GM13976 (cell line): ENCODE measurements at regions not wholly inside any gene's neighbourhood (a gene's known extent, or its start where the extent isn't known, plus 50 kb on each side); places are given as distances from the start of the nearest gene placed in this dataset.

Source experiments
- DNase-seq: peaks from one replicate; pipeline ENCODE4 v3.0.0; 2012; ENCODE audit warnings: low spot score
- in situ Hi-C: fragments of 300-500 bp; cut with MboI; formaldehyde crosslinking; loops from one replicate; pipeline ENCODE4 v1.12.0; 2022; ENCODE audit warnings: low sequenced_read_pairs, mixed read lengths, inconsistent platforms; ENCODE audit not compliant: unreplicated experiment
- TF ChIP-seq, protein P1 (sequence below): IDR thresholded peaks from 2 replicates; pipeline ENCODE4 v1.5.1; 2012; ENCODE audit warnings: borderline replicate concordance, mild to moderate bottlenecking; ENCODE audit not compliant: insufficient read depth; ENCODE audit errors: extremely low read depth, missing control alignments, control extremely low read depth

DNA sequence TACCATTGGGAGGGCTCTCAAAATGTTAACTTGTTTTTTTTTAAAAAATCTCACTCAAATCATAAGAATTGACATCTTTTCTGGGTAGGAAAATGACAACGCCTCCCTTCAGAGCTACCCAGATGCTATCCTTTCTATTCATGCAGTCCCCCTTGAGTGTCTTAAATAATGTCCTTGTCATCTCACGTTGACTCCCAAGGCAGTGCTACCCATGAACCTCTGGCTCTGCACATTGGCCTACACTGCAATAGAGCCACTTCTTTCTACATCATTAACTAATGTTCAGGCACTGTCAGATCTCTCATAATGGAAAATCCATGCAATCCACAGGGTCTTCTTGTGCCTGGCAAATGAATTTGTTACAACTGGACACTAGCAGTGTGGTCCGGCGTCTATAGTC is 569.8 kb upstream of the ZFHX3 start:
- DNase-seq = no peak
- in situ Hi-C loops = no loop called here

DNA sequence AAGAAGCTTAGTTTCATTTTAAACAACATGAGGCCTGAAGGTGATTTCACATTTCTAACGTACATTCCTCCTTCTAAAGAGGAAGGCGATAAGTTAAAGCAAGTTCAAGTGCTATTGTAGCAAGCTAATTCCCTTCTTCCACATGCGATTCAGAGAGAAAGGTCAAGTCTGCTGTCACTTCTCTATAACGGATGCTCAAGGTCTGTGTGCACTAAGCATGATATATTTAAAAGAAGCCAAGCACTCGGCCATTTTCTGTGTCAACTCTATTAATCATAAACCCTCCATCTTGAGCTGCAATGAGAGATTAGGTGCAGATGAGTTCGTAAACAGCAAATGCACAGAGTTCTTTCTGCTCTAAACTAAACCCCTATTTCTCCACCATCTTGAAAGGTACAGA is 568.8 kb upstream of the ZFHX3 start:
- DNase-seq = no peak
- TF ChIP-seq, protein P1, sequence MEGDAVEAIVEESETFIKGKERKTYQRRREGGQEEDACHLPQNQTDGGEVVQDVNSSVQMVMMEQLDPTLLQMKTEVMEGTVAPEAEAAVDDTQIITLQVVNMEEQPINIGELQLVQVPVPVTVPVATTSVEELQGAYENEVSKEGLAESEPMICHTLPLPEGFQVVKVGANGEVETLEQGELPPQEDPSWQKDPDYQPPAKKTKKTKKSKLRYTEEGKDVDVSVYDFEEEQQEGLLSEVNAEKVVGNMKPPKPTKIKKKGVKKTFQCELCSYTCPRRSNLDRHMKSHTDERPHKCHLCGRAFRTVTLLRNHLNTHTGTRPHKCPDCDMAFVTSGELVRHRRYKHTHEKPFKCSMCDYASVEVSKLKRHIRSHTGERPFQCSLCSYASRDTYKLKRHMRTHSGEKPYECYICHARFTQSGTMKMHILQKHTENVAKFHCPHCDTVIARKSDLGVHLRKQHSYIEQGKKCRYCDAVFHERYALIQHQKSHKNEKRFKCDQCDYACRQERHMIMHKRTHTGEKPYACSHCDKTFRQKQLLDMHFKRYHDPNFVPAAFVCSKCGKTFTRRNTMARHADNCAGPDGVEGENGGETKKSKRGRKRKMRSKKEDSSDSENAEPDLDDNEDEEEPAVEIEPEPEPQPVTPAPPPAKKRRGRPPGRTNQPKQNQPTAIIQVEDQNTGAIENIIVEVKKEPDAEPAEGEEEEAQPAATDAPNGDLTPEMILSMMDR = no peak

More for the DNA sequence above, 569.8 kb upstream of the ZFHX3 start:
- TF ChIP-seq, protein P1 = no peak

DNA sequence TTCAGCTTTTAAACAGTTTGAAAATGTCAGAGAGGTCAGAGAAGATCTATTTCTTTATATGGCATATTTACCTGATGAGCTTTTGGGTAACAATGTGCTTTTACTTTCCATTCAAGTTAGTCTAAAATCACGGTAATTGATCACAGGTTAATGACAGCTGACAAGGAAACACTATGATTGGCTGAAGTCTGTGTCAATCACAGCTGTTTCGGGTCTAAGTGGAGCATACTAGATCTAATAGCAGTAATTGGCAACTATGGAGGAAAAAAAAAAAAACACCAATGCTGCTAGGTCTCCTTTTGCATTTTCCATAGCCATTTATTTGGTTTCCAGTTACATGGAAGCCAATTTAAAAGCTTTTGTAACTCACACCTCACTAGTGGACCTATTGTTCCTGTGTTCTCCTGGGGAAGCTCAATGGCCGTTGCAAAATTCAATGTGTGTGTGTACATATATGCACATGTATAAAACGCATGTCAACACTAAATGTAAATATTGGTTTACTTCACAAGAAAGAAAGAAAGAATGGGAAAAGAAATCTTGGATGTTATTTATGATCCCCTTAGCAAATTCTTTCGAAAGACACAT is 568.3 kb upstream of the ZFHX3 start:
- in situ Hi-C loops = no loop called here
- DNase-seq = no peak
- TF ChIP-seq, protein P1 = no peak

More for the DNA sequence above, 568.8 kb upstream of the ZFHX3 start:
- in situ Hi-C loops = no loop called here

DNA sequence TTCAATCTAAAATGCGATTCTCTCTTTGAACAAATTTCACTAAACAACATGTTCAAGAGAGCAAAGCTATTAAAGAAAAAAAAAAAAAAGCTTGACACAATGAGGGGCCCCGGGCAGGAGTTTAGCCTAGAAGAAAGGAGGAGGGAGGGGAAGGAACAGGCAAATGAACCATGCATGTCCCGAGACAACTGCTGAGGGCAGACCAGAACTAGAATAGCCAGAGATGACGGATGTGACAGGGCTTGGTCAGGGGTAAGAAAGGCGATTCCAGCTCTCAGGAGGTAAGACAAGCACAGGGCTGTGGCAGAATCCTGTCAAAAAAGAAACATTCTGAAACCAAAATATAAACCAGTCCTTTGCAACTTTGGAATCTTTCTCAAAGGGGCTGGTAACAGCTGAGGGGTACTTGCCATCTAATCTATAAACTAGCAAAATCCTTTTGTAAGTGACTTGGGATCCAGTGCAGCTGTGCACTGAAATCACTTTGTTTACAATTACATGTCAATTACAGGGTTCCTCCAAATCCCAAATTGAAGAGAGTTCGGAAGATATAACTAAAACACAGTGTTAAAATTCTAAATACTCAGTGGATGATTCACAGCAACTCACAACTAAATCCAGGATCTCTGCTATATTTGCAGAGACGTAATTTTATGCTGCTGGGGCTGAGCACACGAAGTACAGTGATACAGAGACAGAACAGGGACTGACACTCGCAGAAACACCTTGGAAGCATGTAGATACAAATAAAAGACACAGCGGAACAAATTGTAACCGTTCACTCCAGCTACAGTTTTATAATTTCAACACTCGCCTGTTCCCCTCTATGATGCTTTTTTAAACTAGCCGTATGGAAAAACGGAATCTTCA is 567.4 kb upstream of the ZFHX3 start:
- DNase-seq = no peak
- TF ChIP-seq, protein P1 = no peak
- in situ Hi-C loops = no loop called here

DNA sequence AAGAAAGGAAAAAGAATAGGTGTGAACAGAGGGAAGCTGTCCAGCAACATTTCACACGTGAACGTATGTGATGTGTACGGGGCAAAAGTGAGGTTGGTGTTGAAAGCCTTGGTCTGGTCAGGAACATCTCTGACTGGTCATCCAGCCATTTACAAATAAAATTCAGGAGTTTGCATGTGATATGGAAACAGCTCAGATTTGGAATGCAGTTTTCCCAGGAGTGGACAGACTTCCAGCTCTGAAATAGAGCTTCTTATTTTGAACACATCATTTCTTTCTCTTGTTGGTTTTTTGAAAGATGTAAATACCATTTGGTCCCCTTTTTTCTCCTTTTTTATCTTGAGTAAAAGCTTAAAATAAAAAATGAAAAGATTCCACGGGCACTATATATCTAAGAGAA is 566.2 kb upstream of the ZFHX3 start:
- DNase-seq = no peak
- TF ChIP-seq, protein P1 = no peak
- in situ Hi-C loops = no loop called here

DNA sequence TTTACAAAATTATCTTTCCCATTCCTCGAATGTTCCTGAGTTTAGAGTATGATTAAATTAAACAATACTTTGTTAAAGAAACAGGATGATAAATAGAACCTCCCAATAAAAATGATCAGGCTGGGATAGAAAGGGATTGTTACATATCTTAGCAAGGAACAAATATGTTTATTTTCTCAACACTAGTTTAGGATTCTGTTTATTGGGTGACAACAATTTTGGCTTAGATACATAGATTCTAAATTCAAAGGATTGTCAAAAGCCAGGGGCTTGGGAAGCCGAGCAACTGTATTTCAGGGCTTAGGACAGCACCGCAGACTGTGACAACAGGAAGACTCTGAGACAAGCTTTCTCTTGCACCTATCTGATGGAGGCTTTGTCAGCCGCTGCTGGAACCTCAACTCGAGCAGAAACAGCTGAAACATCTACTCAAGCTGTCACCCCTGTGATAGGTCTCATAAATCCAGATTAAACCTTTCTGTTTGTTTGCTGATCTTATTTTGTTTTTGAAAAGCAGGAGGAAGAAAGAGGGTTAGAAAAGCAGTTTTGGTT is 562.8 kb upstream of the ZFHX3 start:
- no peak for DNase-seq
- TF ChIP-seq, protein P1 = no peak
- in situ Hi-C loops = no loop called here
